A673 (cell line): ENCODE measurements at regions not wholly inside any gene's neighbourhood (a gene's known extent, or its start where the extent isn't known, plus 50 kb on each side); places are given as distances from the start of the nearest gene placed in this dataset.

Experiments used
- BruUV-seq: library from RNA; stranded (reverse); fragments of 400-500 nt; replicated peaks from 2 replicates; lab custom pipeline; 2021; lab: Mats Ljungman, UMichigan
- CTCF ChIA-PET: fragments of 300-600 bp; sonication (Branson Sonifier 250); formaldehyde crosslinking; loops from one replicate; lab custom pipeline; 2022; ENCODE audit warnings: antibody characterized with exemption; lab: Charles Lee
- POLR2A ChIA-PET: fragments of 300-600 bp; sonication (Branson Sonifier 250); formaldehyde crosslinking; loops from one replicate; lab custom pipeline; 2022; ENCODE audit warnings: antibody characterized with exemption; ENCODE audit not compliant: low non-redundant PET; lab: Charles Lee
- DNase-seq: peaks from one replicate; pipeline ENCODE4 v3.0.0-alpha.2; 2015; ENCODE audit warnings: low spot score
- H3K27ac ChIP-seq: fragments of 200-600 bp; sonication (generic); 2 replicates; pipeline ENCODE4 v1.5.1; 2016; ENCODE audit warnings: mixed run types, low read depth, mild to moderate bottlenecking, mixed read lengths, antibody characterized with exemption, low read length; ENCODE audit not compliant: poor library complexity, severe bottlenecking
- H3K27me3 ChIP-seq: fragments of 200-600 bp; sonication (generic); replicated peaks from 2 replicates; pipeline ENCODE4 v1.6.1; 2017; ENCODE audit warnings: mixed run types, low read depth, mild to moderate bottlenecking, mixed read lengths, antibody characterized with exemption, low read length; ENCODE audit not compliant: insufficient read depth, poor library complexity
- H3K36me3 ChIP-seq: fragments of 200-600 bp; sonication (generic); 2 replicates; pipeline ENCODE4 v1.6.1; 2016; ENCODE audit warnings: mixed run types, mild to moderate bottlenecking, mixed read lengths, antibody characterized with exemption, low read length; ENCODE audit not compliant: insufficient read depth, poor library complexity, severe bottlenecking
- H3K4me1 ChIP-seq: fragments of 200-600 bp; sonication (generic); 2 replicates; pipeline ENCODE4 v1.6.1; 2017; ENCODE audit warnings: mixed run types, mild to moderate bottlenecking, mixed read lengths, antibody characterized with exemption, low read length; ENCODE audit not compliant: insufficient read depth, poor library complexity, severe bottlenecking
- H3K4me3 ChIP-seq: fragments of 200-600 bp; sonication (generic); 2 replicates; pipeline ENCODE4 v1.5.1; 2016; ENCODE audit warnings: low read depth, mixed run types, mild to moderate bottlenecking, mixed read lengths, low read length; ENCODE audit not compliant: poor library complexity, severe bottlenecking
- H3K9me3 ChIP-seq: fragments of 200-600 bp; sonication (generic); 2 replicates; pipeline ENCODE4 v1.6.1; 2016; ENCODE audit warnings: mixed run types, low read depth, mild to moderate bottlenecking, mixed read lengths, antibody characterized with exemption, low read length; ENCODE audit not compliant: poor library complexity, severe bottlenecking
- EZH2 ChIP-seq: fragments of 200-600 bp; sonication (generic); IDR thresholded peaks from 2 replicates; pipeline ENCODE4 v1.6.1; 2017; ENCODE audit warnings: borderline replicate concordance, low read depth, mild to moderate bottlenecking, mixed read lengths, antibody characterized with exemption, low read length; ENCODE audit not compliant: poor library complexity, severe bottlenecking
- intact Hi-C: fragments of 100-400 bp; cut with micrococcal nuclease; formaldehyde crosslinking; loops from one replicate; pipeline ENCODE4 v1.10.0; 2022; ENCODE audit not compliant: unreplicated experiment
- TF ChIP-seq, protein P1 (sequence below): fragments of 300-800, 200-600 bp; sonication (generic); conservative IDR thresholded peaks from 2 replicates; pipeline ENCODE4 v1.5.1; 2017; ENCODE audit warnings: low read depth, mild to moderate bottlenecking, antibody characterized with exemption, low read length, moderate library complexity, mixed read lengths

GRCh38 chr1:25024615-25025350 lies 94.7 kb upstream of the RUNX3 start:
- peaks cover 20% of the 10 kb centered on the region for H3K4me1 ChIP-seq
- no TSS peak for BruUV-seq
- no peaks in the 10 kb centered on the region for H3K9me3 ChIP-seq
- no peak for DNase-seq
- no peak for TF ChIP-seq EZH2
- TF ChIP-seq, protein P1, sequence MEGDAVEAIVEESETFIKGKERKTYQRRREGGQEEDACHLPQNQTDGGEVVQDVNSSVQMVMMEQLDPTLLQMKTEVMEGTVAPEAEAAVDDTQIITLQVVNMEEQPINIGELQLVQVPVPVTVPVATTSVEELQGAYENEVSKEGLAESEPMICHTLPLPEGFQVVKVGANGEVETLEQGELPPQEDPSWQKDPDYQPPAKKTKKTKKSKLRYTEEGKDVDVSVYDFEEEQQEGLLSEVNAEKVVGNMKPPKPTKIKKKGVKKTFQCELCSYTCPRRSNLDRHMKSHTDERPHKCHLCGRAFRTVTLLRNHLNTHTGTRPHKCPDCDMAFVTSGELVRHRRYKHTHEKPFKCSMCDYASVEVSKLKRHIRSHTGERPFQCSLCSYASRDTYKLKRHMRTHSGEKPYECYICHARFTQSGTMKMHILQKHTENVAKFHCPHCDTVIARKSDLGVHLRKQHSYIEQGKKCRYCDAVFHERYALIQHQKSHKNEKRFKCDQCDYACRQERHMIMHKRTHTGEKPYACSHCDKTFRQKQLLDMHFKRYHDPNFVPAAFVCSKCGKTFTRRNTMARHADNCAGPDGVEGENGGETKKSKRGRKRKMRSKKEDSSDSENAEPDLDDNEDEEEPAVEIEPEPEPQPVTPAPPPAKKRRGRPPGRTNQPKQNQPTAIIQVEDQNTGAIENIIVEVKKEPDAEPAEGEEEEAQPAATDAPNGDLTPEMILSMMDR, result no peak
- intact Hi-C loops, result no loop called here
- no peak overlapping the region for H3K27ac ChIP-seq
- H3K4me3 ChIP-seq, result no peak overlapping the region
- H3K36me3 ChIP-seq, result no peaks in the 10 kb centered on the region
- H3K27me3 ChIP-seq, result no peaks in the 10 kb centered on the region
- POLR2A ChIA-PET, result no interaction called here
- CTCF ChIA-PET, result no interaction called here

DNA sequence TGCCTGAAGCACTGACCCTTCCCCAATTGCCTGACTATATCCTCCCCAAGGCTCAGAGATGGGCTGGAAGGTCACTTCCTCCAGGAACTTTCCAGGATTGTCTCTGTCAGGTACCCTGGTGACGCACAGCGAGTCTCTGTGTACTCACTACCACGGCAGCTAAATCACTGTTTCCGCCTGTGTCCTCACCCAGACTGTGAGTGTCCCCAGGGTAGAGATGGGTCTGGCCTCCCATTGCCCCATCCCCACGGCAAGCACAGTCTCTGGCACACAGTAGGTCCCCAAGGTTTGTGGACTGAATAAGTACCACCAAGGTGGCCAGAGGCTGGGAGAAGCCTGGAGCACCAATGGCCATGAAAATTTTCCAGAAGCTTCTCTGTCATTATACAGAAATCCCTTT lies 93.8 kb upstream of the RUNX3 start:
- TF ChIP-seq, protein P1, result no peak
- no peak for TF ChIP-seq EZH2
- CTCF ChIA-PET, result no interaction called here
- BruUV-seq, result no TSS peak
- Histone ChIP-seq H3K4me3 (no peak overlapping the region), H3K27ac (no peak overlapping the region), H3K9me3 (no peaks in the 10 kb centered on the region), H3K4me1 (peaks cover 28% of the 10 kb centered on the region), H3K27me3 (no peaks in the 10 kb centered on the region), H3K36me3 (no peaks in the 10 kb centered on the region)
- POLR2A ChIA-PET, result no interaction called here
- DNase-seq, result no peak
- intact Hi-C loops, result no loop called here

- CTCF ChIA-PET, result no interaction called here
- intact Hi-C loops, result no loop called here
- Histone ChIP-seq H3K36me3 (no peaks in the 10 kb centered on the region), H3K4me1 (peaks cover 28% of the 10 kb centered on the region), H3K4me3 (no peak overlapping the region), H3K27ac (peak overlapping the region; percentile 89), H3K9me3 (no peaks in the 10 kb centered on the region), H3K27me3 (no peaks in the 10 kb centered on the region)
- BruUV-seq, result no TSS peak
- no peak for DNase-seq
- TF ChIP-seq EZH2, result no peak
- TF ChIP-seq, protein P1, result no peak
- POLR2A ChIA-PET, result no interaction called here
These were observed 93.1 kb upstream of the RUNX3 start for GRCh38 chr1:25023190-25023578.
